ENCODE measurements at regions not wholly inside any gene's neighbourhood (a gene's known extent, or its start where the extent isn't known, plus 50 kb on each side); places are given as distances from the start of the nearest gene placed in this dataset.

- no peak for DNase-seq (ENCODE audit: low spot score)
- H3K27me3 Mint-ChIP-seq (ENCODE audit: unreplicated experiment) = no peaks in the 10 kb centered on the region
- H3K27ac Mint-ChIP-seq (ENCODE audit: unreplicated experiment) = no peak overlapping the region
- H3K36me3 Mint-ChIP-seq (ENCODE audit: low read depth, unreplicated experiment) = no peaks in the 10 kb centered on the region
- no peak overlapping the region for H3K4me3 Mint-ChIP-seq (ENCODE audit: unreplicated experiment)
- no peaks in the 10 kb centered on the region for H3K9me3 Mint-ChIP-seq (ENCODE audit: unreplicated experiment)
- H3K4me1 Mint-ChIP-seq (ENCODE audit: unreplicated experiment) = no peaks in the 10 kb centered on the region
- no peak for TF ChIP-seq CTCF (IDR thresholded peaks at IDR 0.05; ENCODE audit: unreplicated experiment)
These were observed 397.0 kb downstream of the FRK start for GRCh38 chr6:115663681-115664080.

- H3K27ac Mint-ChIP-seq (ENCODE audit: unreplicated experiment) = no peak overlapping the region
- H3K4me1 Mint-ChIP-seq (ENCODE audit: unreplicated experiment) = no peaks in the 10 kb centered on the region
- H3K36me3 Mint-ChIP-seq (ENCODE audit: low read depth, unreplicated experiment) = no peaks in the 10 kb centered on the region
- no peak for DNase-seq (ENCODE audit: low spot score)
- no peaks in the 10 kb centered on the region for H3K9me3 Mint-ChIP-seq (ENCODE audit: unreplicated experiment)
- H3K27me3 Mint-ChIP-seq (ENCODE audit: unreplicated experiment) = no peaks in the 10 kb centered on the region
- no peak overlapping the region for H3K4me3 Mint-ChIP-seq (ENCODE audit: unreplicated experiment)
- no peak for TF ChIP-seq CTCF (IDR thresholded peaks at IDR 0.05; ENCODE audit: unreplicated experiment)
These were observed 416.9 kb downstream of the FRK start for GRCh38 chr6:115643762-115644161.

- no peaks in the 10 kb centered on the region for H3K9me3 Mint-ChIP-seq (ENCODE audit: unreplicated experiment)
These were observed 425.8 kb downstream of the FRK start for GRCh38 chr6:115634887-115635286.

GRCh38 chr6:115634131-115634530 lies 426.6 kb downstream of the FRK start:
- Mint-ChIP-seq H3K36me3 (ENCODE audit: low read depth, unreplicated experiment) (no peaks in the 10 kb centered on the region), H3K4me1 (ENCODE audit: unreplicated experiment) (no peaks in the 10 kb centered on the region), H3K27ac (ENCODE audit: unreplicated experiment) (no peak overlapping the region), H3K27me3 (ENCODE audit: unreplicated experiment) (no peaks in the 10 kb centered on the region), H3K4me3 (ENCODE audit: unreplicated experiment) (no peak overlapping the region), H3K9me3 (ENCODE audit: unreplicated experiment) (no peaks in the 10 kb centered on the region)
- no peak for TF ChIP-seq CTCF (IDR thresholded peaks at IDR 0.05; ENCODE audit: unreplicated experiment)
- no peak for DNase-seq (ENCODE audit: low spot score)

More at GRCh38 chr6:115634887-115635286, 425.8 kb downstream of the FRK start:
- Mint-ChIP-seq H3K36me3 (ENCODE audit: low read depth, unreplicated experiment) (no peaks in the 10 kb centered on the region), H3K27ac (ENCODE audit: unreplicated experiment) (no peak overlapping the region), H3K27me3 (ENCODE audit: unreplicated experiment) (no peaks in the 10 kb centered on the region), H3K4me3 (ENCODE audit: unreplicated experiment) (no peak overlapping the region), H3K4me1 (ENCODE audit: unreplicated experiment) (no peaks in the 10 kb centered on the region)
- DNase-seq (ENCODE audit: low spot score) = no peak
- no peak for TF ChIP-seq CTCF (IDR thresholded peaks at IDR 0.05; ENCODE audit: unreplicated experiment)

GRCh38 chr6:115631028-115631427 lies 429.7 kb downstream of the FRK start:
- no peak for DNase-seq (ENCODE audit: low spot score)
- Mint-ChIP-seq H3K4me3 (ENCODE audit: unreplicated experiment) (no peak overlapping the region), H3K4me1 (ENCODE audit: unreplicated experiment) (no peaks in the 10 kb centered on the region), H3K27ac (ENCODE audit: unreplicated experiment) (no peak overlapping the region), H3K9me3 (ENCODE audit: unreplicated experiment) (no peaks in the 10 kb centered on the region), H3K27me3 (ENCODE audit: unreplicated experiment) (no peaks in the 10 kb centered on the region), H3K36me3 (ENCODE audit: low read depth, unreplicated experiment) (no peaks in the 10 kb centered on the region)
- no peak for TF ChIP-seq CTCF (IDR thresholded peaks at IDR 0.05; ENCODE audit: unreplicated experiment)

All from endothelial cell (in vitro differentiated cells).